ENCODE measurements at regions not wholly inside any gene's neighbourhood (a gene's known extent, or its start where the extent isn't known, plus 50 kb on each side); places are given as distances from the start of the nearest gene placed in this dataset.

GRCh38 chr12:66804563-66804974, 125.7 kb upstream of the GRIP1 start:
- TF ChIP-seq, protein P1, sequence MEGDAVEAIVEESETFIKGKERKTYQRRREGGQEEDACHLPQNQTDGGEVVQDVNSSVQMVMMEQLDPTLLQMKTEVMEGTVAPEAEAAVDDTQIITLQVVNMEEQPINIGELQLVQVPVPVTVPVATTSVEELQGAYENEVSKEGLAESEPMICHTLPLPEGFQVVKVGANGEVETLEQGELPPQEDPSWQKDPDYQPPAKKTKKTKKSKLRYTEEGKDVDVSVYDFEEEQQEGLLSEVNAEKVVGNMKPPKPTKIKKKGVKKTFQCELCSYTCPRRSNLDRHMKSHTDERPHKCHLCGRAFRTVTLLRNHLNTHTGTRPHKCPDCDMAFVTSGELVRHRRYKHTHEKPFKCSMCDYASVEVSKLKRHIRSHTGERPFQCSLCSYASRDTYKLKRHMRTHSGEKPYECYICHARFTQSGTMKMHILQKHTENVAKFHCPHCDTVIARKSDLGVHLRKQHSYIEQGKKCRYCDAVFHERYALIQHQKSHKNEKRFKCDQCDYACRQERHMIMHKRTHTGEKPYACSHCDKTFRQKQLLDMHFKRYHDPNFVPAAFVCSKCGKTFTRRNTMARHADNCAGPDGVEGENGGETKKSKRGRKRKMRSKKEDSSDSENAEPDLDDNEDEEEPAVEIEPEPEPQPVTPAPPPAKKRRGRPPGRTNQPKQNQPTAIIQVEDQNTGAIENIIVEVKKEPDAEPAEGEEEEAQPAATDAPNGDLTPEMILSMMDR (conservative IDR thresholded peaks at IDR 0.05; ENCODE audit: low read length), result no peak
- TF ChIP-seq EZH2phosphoT487 (IDR thresholded peaks at IDR 0.05; ENCODE audit: borderline replicate concordance, low read depth, low read length), result no peak
